ENCODE measurements at regions not wholly inside any gene's neighbourhood (a gene's known extent, or its start where the extent isn't known, plus 50 kb on each side); places are given as distances from the start of the nearest gene placed in this dataset.

GRCh38 chr1:55298167-55298894, 83.2 kb upstream of the USP24 start:
- H3K4ac ChIP-seq (replicated peaks; ENCODE audit: insufficient read length, low read depth, low read length) = no peak overlapping the region
- no peak overlapping the region for H3K4me2 ChIP-seq (ENCODE audit: insufficient read depth in 1 of 2, low read depth in 2 of 2, low read length in 2 of 2)
- H3K79me2 ChIP-seq (ENCODE audit: control insufficient read depth in 1 of 2, insufficient read depth in 2 of 2, low read length in 2 of 2) = no peaks in the 10 kb centered on the region
- no peak overlapping the region for H3K27ac ChIP-seq (ENCODE audit: low read depth, low read length)
- no peaks in the 10 kb centered on the region for H4K20me1 ChIP-seq (replicated peaks in 1 of 2; ENCODE audit: control insufficient read depth in 1 of 2, insufficient read depth in 2 of 2, low read length in 2 of 2)
- H2BK15ac ChIP-seq (ENCODE audit: low read length) = no peak overlapping the region
- H3K18ac ChIP-seq (ENCODE audit: extremely low read depth, low read length) = no peak overlapping the region
- no peak overlapping the region for H4K91ac ChIP-seq (replicated peaks; ENCODE audit: insufficient read length, low read length)
- DNase-seq (ENCODE audit: low read depth in 1 of 2, low spot score in 2 of 2) (no peak), FAIRE-seq (no peak)
- no peak overlapping the region for H2BK5ac ChIP-seq (ENCODE audit: low read depth, low read length)
- CTCF ChIA-PET (ENCODE audit: partially characterized antibody) = interaction anchor here (1.2 to 1.9 kb wide), 3 partner anchors 11 to 14 kb away, joined by 4 to 5 read pairs (median 4); no protein-coding TSS in a partner anchor
- H2AK5ac ChIP-seq (ENCODE audit: low read depth, low read length) = no peak overlapping the region
- POLR2A ChIA-PET (ENCODE audit: partially characterized antibody) = no interaction called here
- no peak overlapping the region for H3K56ac ChIP-seq (replicated peaks; ENCODE audit: insufficient read length, low read depth, low read length)
- no peaks in the 10 kb centered on the region for H3K79me1 ChIP-seq (ENCODE audit: low read depth, low read length)
- no peaks in the 10 kb centered on the region for H3K36me3 ChIP-seq (ENCODE audit: control insufficient read depth in 2 of 4, insufficient read depth in 4 of 4, low read length in 3 of 4)
- no peaks in the 10 kb centered on the region for H3K27me3 ChIP-seq (replicated peaks in 1 of 4; ENCODE audit: control insufficient read depth in 3 of 4, extremely low read depth in 1 of 4, insufficient read depth in 3 of 4, low read length in 3 of 4)
- H4K5ac ChIP-seq (ENCODE audit: insufficient read length, low read depth, low read length) = no peak overlapping the region
- no peak overlapping the region for H3K9ac ChIP-seq (replicated peaks in 1 of 4; ENCODE audit: extremely low read depth in 1 of 4, low read depth in 3 of 4, low read length in 3 of 4)
- no peak overlapping the region for H2BK12ac ChIP-seq (ENCODE audit: low read depth, low read length)
- H3K23ac ChIP-seq (ENCODE audit: insufficient read length) = no peak overlapping the region
- H2BK120ac ChIP-seq (replicated peaks; ENCODE audit: low read depth, low read length) = no peak overlapping the region
- peaks cover 0 to 5% (median 0%) of the 10 kb centered on the region in 4 experiments; a peak in 3 of 7 replicates for H3K4me1 ChIP-seq (replicated peaks in 1 of 4; ENCODE audit: control insufficient read depth in 3 of 4, insufficient read depth in 4 of 4, low read length in 3 of 4)
- H3K4me3 ChIP-seq (ENCODE audit: extremely low read depth in 1 of 4, insufficient read depth in 2 of 4, low read depth in 3 of 4, low read length in 4 of 4) = no peak overlapping the region
- H4K8ac ChIP-seq (ENCODE audit: extremely low read depth, insufficient read depth, low read length) = no peak overlapping the region
- H3K14ac ChIP-seq (ENCODE audit: insufficient read length) = no peak overlapping the region
- H2BK20ac ChIP-seq (ENCODE audit: low read length) = no peak overlapping the region
- H3K9me3 ChIP-seq (ENCODE audit: insufficient read depth in 2 of 2, low read depth in 1 of 2, low read length in 1 of 2) = no peaks in the 10 kb centered on the region
- H3K23me2 ChIP-seq (ENCODE audit: low read depth, low read length) = no peaks in the 10 kb centered on the region
- H2AFZ ChIP-seq (ENCODE audit: low read length) = no peak overlapping the region
- 84% methylated on average over 10 of the region's 10 CpGs; no CpG with 5 or more reads in 1 of the 2 experiments for WGBS, 2 experiments (ENCODE audit: extremely low coverage in 1 of 2, insufficient coverage in 1 of 2, insufficient read length in 1 of 2, insufficient replicate concordance in 2 of 2, low coverage in 1 of 2, low lambda C conversion rate in 2 of 2, missing lambda C conversion rate in 1 of 2)
- TF ChIP-seq POLR2AphosphoS5 (IDR thresholded peaks at IDR 0.05; ENCODE audit: low read depth, low read length) (no peak), BRCA1 (IDR thresholded peaks at IDR 0.05; ENCODE audit: low read depth, low read length) (no peak), HDAC2 (IDR thresholded peaks at IDR 0.05; ENCODE audit: borderline replicate concordance in 1 of 2, low read depth in 2 of 2, low read length in 2 of 2) (no peak), SIX5 (IDR thresholded peaks at IDR 0.05; ENCODE audit: low read depth, low read length) (no peak), RXRA (IDR thresholded peaks at IDR 0.05; ENCODE audit: insufficient read depth, low read depth, low read length) (no peak), EGR1 (IDR thresholded peaks at IDR 0.05; ENCODE audit: borderline replicate concordance, low read depth, low read length) (no peak), PHF8 (conservative IDR thresholded peaks at IDR 0.05; ENCODE audit: low read depth, low read length) (no peak), TAF7 (optimal IDR thresholded peaks at IDR 0.05; ENCODE audit: borderline replicate concordance, low read depth, low read length) (no peak)
- TF ChIP-seq, protein P1, sequence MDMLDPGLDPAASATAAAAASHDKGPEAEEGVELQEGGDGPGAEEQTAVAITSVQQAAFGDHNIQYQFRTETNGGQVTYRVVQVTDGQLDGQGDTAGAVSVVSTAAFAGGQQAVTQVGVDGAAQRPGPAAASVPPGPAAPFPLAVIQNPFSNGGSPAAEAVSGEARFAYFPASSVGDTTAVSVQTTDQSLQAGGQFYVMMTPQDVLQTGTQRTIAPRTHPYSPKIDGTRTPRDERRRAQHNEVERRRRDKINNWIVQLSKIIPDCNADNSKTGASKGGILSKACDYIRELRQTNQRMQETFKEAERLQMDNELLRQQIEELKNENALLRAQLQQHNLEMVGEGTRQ (IDR thresholded peaks at IDR 0.05; ENCODE audit: low read length) = no peak
- TF ChIP-seq, protein P2, sequence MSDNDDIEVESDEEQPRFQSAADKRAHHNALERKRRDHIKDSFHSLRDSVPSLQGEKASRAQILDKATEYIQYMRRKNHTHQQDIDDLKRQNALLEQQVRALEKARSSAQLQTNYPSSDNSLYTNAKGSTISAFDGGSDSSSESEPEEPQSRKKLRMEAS (IDR thresholded peaks at IDR 0.05) = no peak
- TF ChIP-seq, protein P3, sequence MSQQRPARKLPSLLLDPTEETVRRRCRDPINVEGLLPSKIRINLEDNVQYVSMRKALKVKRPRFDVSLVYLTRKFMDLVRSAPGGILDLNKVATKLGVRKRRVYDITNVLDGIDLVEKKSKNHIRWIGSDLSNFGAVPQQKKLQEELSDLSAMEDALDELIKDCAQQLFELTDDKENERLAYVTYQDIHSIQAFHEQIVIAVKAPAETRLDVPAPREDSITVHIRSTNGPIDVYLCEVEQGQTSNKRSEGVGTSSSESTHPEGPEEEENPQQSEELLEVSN (IDR thresholded peaks at IDR 0.05) = no peak
